ENCODE measurements at regions not wholly inside any gene's neighbourhood (a gene's known extent, or its start where the extent isn't known, plus 50 kb on each side); places are given as distances from the start of the nearest gene placed in this dataset.

GRCh38 chr14:34065690-34066391 is 115.0 kb upstream of the EGLN3 start:
- no peak for TF ChIP-seq CTCF (IDR thresholded peaks at IDR 0.05; ENCODE audit: borderline replicate concordance, extremely low read depth, insufficient read depth)
- Histone ChIP-seq H3K9me3 (ENCODE audit: control insufficient read depth in 2 of 3, insufficient read depth in 1 of 3, low read length in 3 of 3) (no peaks in the 10 kb centered on the region), H3K27ac (ENCODE audit: low read depth in 2 of 2, low read length in 2 of 2) (no peak overlapping the region), H3K36me3 (ENCODE audit: control insufficient read depth in 2 of 3, insufficient read depth in 3 of 3, low read length in 3 of 3) (no peaks in the 10 kb centered on the region), H3K9ac (ENCODE audit: low read length in 3 of 3) (no peak overlapping the region), H3K27me3 (ENCODE audit: control insufficient read depth, insufficient read depth, low read length) (no peaks in the 10 kb centered on the region), H3K4me3 (ENCODE audit: low read length in 3 of 3) (no peak overlapping the region), H3K4me1 (ENCODE audit: control insufficient read depth in 2 of 3, insufficient read depth in 2 of 3, low read depth in 1 of 3, low read length in 3 of 3) (no peaks in the 10 kb centered on the region)
- intact Hi-C loops (cut with DNase I): no loop called here
- no peak for DNase-seq
- no peak for FAIRE-seq

- DNase-seq (no peak), FAIRE-seq (no peak)
- Histone ChIP-seq H3K4me3 (ENCODE audit: low read length in 3 of 3) (no peak overlapping the region), H3K27ac (ENCODE audit: low read depth in 2 of 2, low read length in 2 of 2) (no peak overlapping the region), H3K36me3 (ENCODE audit: control insufficient read depth in 2 of 3, insufficient read depth in 3 of 3, low read length in 3 of 3) (no peaks in the 10 kb centered on the region), H3K4me1 (ENCODE audit: control insufficient read depth in 2 of 3, insufficient read depth in 2 of 3, low read depth in 1 of 3, low read length in 3 of 3) (peaks cover 0 to 5% (median 0%) of the 10 kb centered on the region in 3 donors), H3K9me3 (ENCODE audit: control insufficient read depth in 2 of 3, insufficient read depth in 1 of 3, low read length in 3 of 3) (no peaks in the 10 kb centered on the region), H3K9ac (ENCODE audit: low read length in 3 of 3) (no peak overlapping the region), H3K27me3 (ENCODE audit: control insufficient read depth, insufficient read depth, low read length) (no peaks in the 10 kb centered on the region)
- no peak for TF ChIP-seq CTCF (IDR thresholded peaks at IDR 0.05; ENCODE audit: borderline replicate concordance, extremely low read depth, insufficient read depth)
- intact Hi-C loops (cut with DNase I): no loop called here
Observed at GRCh38 chr14:34065236-34065635, 114.4 kb upstream of the EGLN3 start.

GRCh38 chr14:34064349-34064748 is 113.5 kb upstream of the EGLN3 start:
- H3K9me3 ChIP-seq (ENCODE audit: control insufficient read depth in 2 of 3, insufficient read depth in 1 of 3, low read length in 3 of 3): no peaks in the 10 kb centered on the region
- DNase-seq (no peak), FAIRE-seq (no peak)
- no peak overlapping the region for H3K9ac ChIP-seq (ENCODE audit: low read length in 3 of 3)
- no peak for TF ChIP-seq CTCF (IDR thresholded peaks at IDR 0.05; ENCODE audit: borderline replicate concordance, extremely low read depth, insufficient read depth)
- peaks cover 0 to 8% (median 0%) of the 10 kb centered on the region in 3 donors for H3K4me1 ChIP-seq (ENCODE audit: control insufficient read depth in 2 of 3, insufficient read depth in 2 of 3, low read depth in 1 of 3, low read length in 3 of 3)
- no peak overlapping the region for H3K4me3 ChIP-seq (ENCODE audit: low read length in 3 of 3)
- H3K27ac ChIP-seq (ENCODE audit: low read depth in 2 of 2, low read length in 2 of 2): no peak overlapping the region
- H3K27me3 ChIP-seq (ENCODE audit: control insufficient read depth, insufficient read depth, low read length): no peaks in the 10 kb centered on the region
- intact Hi-C loops (cut with DNase I): no loop called here
- H3K36me3 ChIP-seq (ENCODE audit: control insufficient read depth in 2 of 3, insufficient read depth in 3 of 3, low read length in 3 of 3): no peaks in the 10 kb centered on the region
